IMR-90 (cell line): ENCODE measurements at regions not wholly inside any gene's neighbourhood (a gene's known extent, or its start where the extent isn't known, plus 50 kb on each side); places are given as distances from the start of the nearest gene placed in this dataset.

Source experiments
- MXI1 ChIP-seq: IDR thresholded peaks from 2 replicates; pipeline ENCODE4 v1.6.1; 2012; ENCODE audit warnings: low read depth, mild to moderate bottlenecking, low read length, moderate library complexity, borderline replicate concordance
- POLR2A ChIP-seq: IDR thresholded peaks from 2 replicates; pipeline ENCODE4 v1.6.1; 2012; ENCODE audit warnings: mild to moderate bottlenecking, low read depth, low read length
- RCOR1 ChIP-seq: IDR thresholded peaks from 2 replicates; pipeline ENCODE4 v1.6.1; 2012; ENCODE audit warnings: mild to moderate bottlenecking, low read length, improper control_type of control experiment; ENCODE audit not compliant: insufficient replicate concordance

DNA sequence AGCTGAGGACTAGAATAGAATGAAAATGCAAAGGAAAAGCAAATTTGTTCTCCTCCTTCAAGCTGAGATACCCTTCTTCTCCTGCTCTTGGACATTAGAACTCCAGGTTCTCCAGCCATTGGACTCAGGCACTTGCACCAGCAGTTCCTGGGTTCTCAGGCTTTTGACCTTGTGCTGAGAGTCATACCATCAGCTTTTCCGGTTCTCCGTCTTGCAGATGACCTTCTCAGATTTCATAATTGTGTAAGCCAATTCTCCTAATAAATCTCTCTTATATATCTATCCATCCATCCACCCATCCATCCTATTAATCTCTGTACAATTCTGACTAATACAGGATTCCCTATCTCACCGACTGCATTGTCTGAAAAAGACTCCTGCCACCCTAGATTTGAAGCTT, 108.3 kb downstream of the AHR start:
- TF ChIP-seq MXI1 (no peak), RCOR1 (no peak), POLR2A (no peak)
